SK-N-SH (cell line): ENCODE measurements at regions not wholly inside any gene's neighbourhood (a gene's known extent, or its start where the extent isn't known, plus 50 kb on each side); places are given as distances from the start of the nearest gene placed in this dataset.
A peak's percentile ranks its signal among the peaks of the same experiment; 100 is the strongest.

Source experiments
- CTCF ChIA-PET: fragments of 300-600, 350-600 bp; formaldehyde crosslinking; extraction: SDS; loops from one replicate; lab custom pipeline; 2021; lab: Yijun Ruan, JAX
- POLR2A ChIA-PET: fragments of 350-600 bp; sonication (Branson Sonifier 250); formaldehyde crosslinking; extraction: SDS; loops from one replicate; lab custom pipeline; 2020; ENCODE audit warnings: antibody characterized with exemption, inconsistent platforms; lab: Yijun Ruan, JAX
- DNase-seq: peaks from one replicate; pipeline ENCODE4 v3.0.0; 2012
- H2AFZ ChIP-seq: fragments of 200-600 bp; sonication (generic); 2 replicates; pipeline ENCODE4 v1.8.1; 2016; ENCODE audit warnings: antibody characterized with exemption, mild to moderate bottlenecking, low read depth
- H3F3A ChIP-seq: fragments of 200-600 bp; sonication (generic); replicated peaks from 2 replicates; pipeline ENCODE3; 2016; ENCODE audit warnings: antibody characterized with exemption, mild to moderate bottlenecking; ENCODE audit not compliant: insufficient read depth
- H3K27ac ChIP-seq, 2 experiments: fragments of 200-500 bp in 1 of 2; fragments of 200-600 bp in 1 of 2; sonication (Bioruptor generic) in 1 of 2; sonication (generic), shearing (Covaris generic) in 1 of 2; 2 replicates each; pipeline versions ENCODE4 v1.5.1 to v1.6.1; 2014 to 2016; ENCODE audit warnings: low read depth in 2 of 2, inconsistent platforms in 1 of 2, low read length in 1 of 2, mild to moderate bottlenecking in 1 of 2, mixed read lengths in 1 of 2
- H3K27me3 ChIP-seq: fragments of 200-600 bp; sonication (generic), shearing (Covaris generic); 2 replicates; pipeline ENCODE4 v1.6.1; 2016; ENCODE audit warnings: mixed run types; ENCODE audit not compliant: insufficient read depth
- H3K36me3 ChIP-seq, 2 experiments: fragments of 200-500 bp in 1 of 2; fragments of 200-600 bp in 1 of 2; sonication (Bioruptor generic) in 1 of 2; sonication (generic) in 1 of 2; replicated peaks in 1 of 2; 2 replicates each; pipeline versions ENCODE3 to v1.5.1; 2014 to 2016; ENCODE audit warnings: low read length in 1 of 2, mild to moderate bottlenecking in 1 of 2; ENCODE audit not compliant: insufficient read depth in 2 of 2, control insufficient read depth in 1 of 2
- H3K4me1 ChIP-seq, 2 experiments: fragments of 200-500 bp in 1 of 2; fragments of 200-600 bp in 1 of 2; sonication (Bioruptor generic) in 1 of 2; sonication (generic), shearing (Covaris generic) in 1 of 2; 2 replicates each; pipeline versions ENCODE4 v1.5.1 to v1.6.1; 2014 to 2016; ENCODE audit warnings: low read depth in 1 of 2, low read length in 1 of 2, mixed run types in 1 of 2; ENCODE audit not compliant: insufficient read depth in 2 of 2, control insufficient read depth in 1 of 2
- H3K4me2 ChIP-seq: fragments of 200-600 bp; sonication (generic), shearing (Covaris generic); 2 replicates; pipeline ENCODE4 v1.6.1; 2017; ENCODE audit warnings: mixed run types
- H3K4me3 ChIP-seq, 2 experiments: fragments of 200-500 bp in 1 of 2; fragments of 200-600 bp in 1 of 2; sonication (Bioruptor generic) in 1 of 2; sonication (generic), shearing (Covaris generic) in 1 of 2; 2 replicates each; pipeline versions ENCODE4 v1.5.1 to v1.8.1; 2014 to 2016; ENCODE audit warnings: low read depth in 2 of 2, inconsistent platforms in 1 of 2, low read length in 1 of 2, mild to moderate bottlenecking in 1 of 2, mixed read lengths in 1 of 2, moderate library complexity in 1 of 2
- H3K79me2 ChIP-seq: fragments of 200-600 bp; sonication (generic); 2 replicates; pipeline ENCODE4 v1.8.1; 2017; ENCODE audit warnings: mild to moderate bottlenecking; ENCODE audit not compliant: insufficient read depth
- H3K9ac ChIP-seq: fragments of 200-600 bp; sonication (generic); 2 replicates; pipeline ENCODE4 v1.6.1; 2017; ENCODE audit warnings: mixed run types
- H3K9me2 ChIP-seq: fragments of 200-600 bp; sonication (generic); 2 replicates; pipeline ENCODE4 v1.6.1; 2017; ENCODE audit warnings: mixed run types
- H3K9me3 ChIP-seq: fragments of 200-600 bp; sonication (generic); 2 replicates; pipeline ENCODE4 v1.6.1; 2017; ENCODE audit warnings: mixed run types, mild to moderate bottlenecking, moderate library complexity
- H4K20me1 ChIP-seq: fragments of 200-600 bp; sonication (generic); 2 replicates; pipeline ENCODE4 v1.6.1; 2017; ENCODE audit warnings: mild to moderate bottlenecking, mixed run types; ENCODE audit not compliant: insufficient read depth
- CHD2 ChIP-seq: fragments of 150-350 bp; IDR thresholded peaks from 2 replicates; pipeline ENCODE4 v1.6.1; 2018; ENCODE audit warnings: low read length; ENCODE audit not compliant: partially characterized antibody
- ELF1 ChIP-seq: IDR thresholded peaks from 2 replicates; pipeline ENCODE4 v1.4.0; 2012
- EP300 ChIP-seq, 2 experiments: IDR thresholded peaks; 2 replicates each; pipeline versions ENCODE4 v1.4.0 to v1.6.1; 2012; ENCODE audit warnings: borderline replicate concordance in 1 of 2, low read depth in 1 of 2, low read length in 1 of 2
- EZH2phosphoT487 ChIP-seq: fragments of 200-600 bp; sonication (generic); IDR thresholded peaks from 2 replicates; pipeline ENCODE4 v1.6.1; 2017; ENCODE audit warnings: low read depth, mixed run types, mild to moderate bottlenecking, antibody characterized with exemption, moderate library complexity, borderline replicate concordance
- FOXJ3 ChIP-seq: sonication (generic); formaldehyde crosslinking; IDR thresholded peaks from 2 replicates; pipeline ENCODE4 v1.5.1; 2020; ENCODE audit warnings: mild to moderate bottlenecking, missing genetic modification reagents
- GABPA ChIP-seq: IDR thresholded peaks from 2 replicates; pipeline ENCODE4 v1.4.0; 2012; ENCODE audit warnings: low read depth, mild to moderate bottlenecking
- GATA2 ChIP-seq: sonication (generic); formaldehyde crosslinking; IDR thresholded peaks from 2 replicates; pipeline ENCODE4 v1.5.0; 2020; ENCODE audit warnings: mild to moderate bottlenecking, missing genetic modification reagents
- JUND ChIP-seq: IDR thresholded peaks from 2 replicates; pipeline ENCODE4 v1.4.0; 2012
- MEF2A ChIP-seq: IDR thresholded peaks from 2 replicates; pipeline ENCODE4 v1.4.0; 2012; ENCODE audit warnings: low read depth, borderline replicate concordance
- NFIC ChIP-seq: IDR thresholded peaks from 2 replicates; pipeline ENCODE4 v1.4.0; 2012; ENCODE audit warnings: borderline replicate concordance
- PBX3 ChIP-seq: IDR thresholded peaks from 2 replicates; pipeline ENCODE4; 2012
- POLR2AphosphoS5 ChIP-seq: IDR thresholded peaks from 2 replicates; pipeline ENCODE4 v1.6.1; 2012; ENCODE audit warnings: low read depth, low read length
- RAD21 ChIP-seq: IDR thresholded peaks from 2 replicates; pipeline ENCODE4 v1.6.1; 2012; ENCODE audit warnings: mild to moderate bottlenecking, low read length
- RCOR1 ChIP-seq: fragments of 150-350 bp; IDR thresholded peaks from 2 replicates; pipeline ENCODE4 v1.6.1; 2017; ENCODE audit warnings: antibody characterized with exemption, low read length
- REST ChIP-seq: IDR thresholded peaks from 2 replicates; pipeline ENCODE4 v1.6.1; 2012; ENCODE audit warnings: mild to moderate bottlenecking, low read depth, low read length, moderate library complexity
- RFX5 ChIP-seq: IDR thresholded peaks from 2 replicates; pipeline ENCODE4 v1.6.1; 2012; ENCODE audit warnings: mild to moderate bottlenecking, improper control_type of control experiment, low read length
- RXRA ChIP-seq: IDR thresholded peaks from 2 replicates; pipeline ENCODE4 v1.4.0; 2012; ENCODE audit warnings: low read depth, mild to moderate bottlenecking, borderline replicate concordance
- SIN3A ChIP-seq: IDR thresholded peaks from 2 replicates; pipeline ENCODE4 v1.6.1; 2012; ENCODE audit warnings: low read depth, mild to moderate bottlenecking, low read length, moderate library complexity, borderline replicate concordance
- SMC3 ChIP-seq: IDR thresholded peaks from 2 replicates; pipeline ENCODE4 v1.6.1; 2012; ENCODE audit warnings: low read depth, low read length, improper control_type of control experiment
- TAF1 ChIP-seq: IDR thresholded peaks from 2 replicates; pipeline ENCODE4 v1.6.1; 2012; ENCODE audit warnings: low read depth, mild to moderate bottlenecking, low read length, moderate library complexity, borderline replicate concordance
- WGBS: methylation state at CpG from one replicate; pipeline ENCODE4 v1.1.6; 2017; ENCODE audit warnings: low lambda C conversion rate; 5-methylcytosine and 5-hydroxymethylcytosine counted together
- TF ChIP-seq, protein P1 (sequence below): IDR thresholded peaks from 2 replicates; pipeline ENCODE4 v1.4.0; 2012; ENCODE audit warnings: low read depth, borderline replicate concordance
- TF ChIP-seq, protein P2 (sequence below): fragments of 150-350 bp; IDR thresholded peaks from 2 replicates; pipeline ENCODE4 v1.6.1; 2016; ENCODE audit warnings: mild to moderate bottlenecking, low read depth, low read length

GRCh38 chr3:23738944-23739343 is 66.8 kb upstream of the UBE2E1 start:
- TF ChIP-seq EP300 (IDR thresholded peaks at IDR 0.05; ENCODE audit: borderline replicate concordance in 1 of 2, low read depth in 1 of 2, low read length in 1 of 2), result no peak
- H3K4me3 ChIP-seq, result no peak overlapping the region
- ChIA-PET POLR2A (no interaction called here), CTCF (no interaction called here)
- H3K4me2 ChIP-seq, result peak overlapping the region; percentile 43; the same call in 1 of the 2 replicates
- no peaks in the 10 kb centered on the region for H3K9me2 ChIP-seq
- no peaks in the 10 kb centered on the region for H3K36me3 ChIP-seq
- no peak overlapping the region for H3K9ac ChIP-seq
- no peaks in the 10 kb centered on the region for H4K20me1 ChIP-seq
- peaks cover 18% of the 10 kb centered on the region for H3F3A ChIP-seq
- no peaks in the 10 kb centered on the region for H3K27me3 ChIP-seq
- DNase-seq, result no peak
- H3K9me3 ChIP-seq, result no peaks in the 10 kb centered on the region
- no peak overlapping the region for H2AFZ ChIP-seq
- H3K4me1 ChIP-seq, result peaks cover 12 to 17% of the 10 kb centered on the region in 2 experiments
- H3K79me2 ChIP-seq, result no peaks in the 10 kb centered on the region
- 78% methylated on average over 3 of the region's 3 CpGs for WGBS
- no peak overlapping the region; a peak in 1 of 4 replicates for H3K27ac ChIP-seq

DNA sequence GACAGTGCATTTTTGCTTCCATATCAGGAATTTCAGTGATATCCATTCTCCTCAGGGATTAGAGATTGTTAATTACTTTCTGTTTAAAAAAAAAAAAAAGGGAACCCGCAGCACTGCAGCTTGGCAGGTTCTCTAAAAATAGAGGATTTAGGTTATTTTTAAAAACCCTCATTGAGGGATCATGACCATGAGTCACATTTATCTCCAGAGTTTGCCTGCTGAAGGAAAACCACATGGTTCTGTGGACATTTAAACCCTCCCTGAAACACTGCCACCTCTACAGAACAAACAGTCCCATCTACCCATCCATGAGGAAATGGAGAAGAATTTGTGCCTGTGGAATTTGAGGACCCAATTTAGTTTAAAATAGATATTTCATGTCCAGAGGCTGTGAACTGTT is 66.2 kb upstream of the UBE2E1 start:
- no peaks in the 10 kb centered on the region for H3K9me3 ChIP-seq
- 14% methylated on average over 1 of the region's 1 CpG for WGBS
- H2AFZ ChIP-seq, result no peak overlapping the region
- H3K79me2 ChIP-seq, result no peaks in the 10 kb centered on the region
- no peak for DNase-seq
- H4K20me1 ChIP-seq, result no peaks in the 10 kb centered on the region
- ChIA-PET POLR2A (no interaction called here), CTCF (no interaction called here)
- no peak overlapping the region for H3K9ac ChIP-seq
- H3K27me3 ChIP-seq, result no peaks in the 10 kb centered on the region
- H3K27ac ChIP-seq, result peak overlapping the region in 1 of 2 experiments; percentile 56; a peak in 2 of 4 replicates
- no peaks in the 10 kb centered on the region for H3K36me3 ChIP-seq
- H3F3A ChIP-seq, result peaks cover 18% of the 10 kb centered on the region
- H3K4me1 ChIP-seq, result peaks cover 14 to 17% of the 10 kb centered on the region in 2 experiments
- H3K9me2 ChIP-seq, result no peaks in the 10 kb centered on the region
- H3K4me3 ChIP-seq, result no peak overlapping the region; a peak in 1 of 4 replicates
- H3K4me2 ChIP-seq, result peak overlapping the region; percentile 43; the same call in 1 of the 2 replicates
- TF ChIP-seq TAF1 (no peak), MEF2A (peak; percentile 92), CHD2 (no peak), RXRA (no peak), GABPA (no peak), RAD21 (no peak), REST (no peak), POLR2AphosphoS5 (no peak), SMC3 (no peak), GATA2 (CRISPR knock-in tag) (no peak), JUND (peak; percentile 48; the same call in 1 of the 2 replicates), PBX3 (no peak), NFIC (no peak), ELF1 (no peak), EZH2phosphoT487 (no peak), RCOR1 (no peak), RFX5 (no peak), SIN3A (no peak), FOXJ3 (CRISPR knock-in tag) (no peak), EP300 (IDR thresholded peaks at IDR 0.05; ENCODE audit: borderline replicate concordance in 1 of 2, low read depth in 1 of 2, low read length in 1 of 2) (no peak)
- TF ChIP-seq, protein P1, sequence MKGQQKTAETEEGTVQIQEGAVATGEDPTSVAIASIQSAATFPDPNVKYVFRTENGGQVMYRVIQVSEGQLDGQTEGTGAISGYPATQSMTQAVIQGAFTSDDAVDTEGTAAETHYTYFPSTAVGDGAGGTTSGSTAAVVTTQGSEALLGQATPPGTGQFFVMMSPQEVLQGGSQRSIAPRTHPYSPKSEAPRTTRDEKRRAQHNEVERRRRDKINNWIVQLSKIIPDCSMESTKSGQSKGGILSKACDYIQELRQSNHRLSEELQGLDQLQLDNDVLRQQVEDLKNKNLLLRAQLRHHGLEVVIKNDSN, result no peak
- TF ChIP-seq, protein P2, sequence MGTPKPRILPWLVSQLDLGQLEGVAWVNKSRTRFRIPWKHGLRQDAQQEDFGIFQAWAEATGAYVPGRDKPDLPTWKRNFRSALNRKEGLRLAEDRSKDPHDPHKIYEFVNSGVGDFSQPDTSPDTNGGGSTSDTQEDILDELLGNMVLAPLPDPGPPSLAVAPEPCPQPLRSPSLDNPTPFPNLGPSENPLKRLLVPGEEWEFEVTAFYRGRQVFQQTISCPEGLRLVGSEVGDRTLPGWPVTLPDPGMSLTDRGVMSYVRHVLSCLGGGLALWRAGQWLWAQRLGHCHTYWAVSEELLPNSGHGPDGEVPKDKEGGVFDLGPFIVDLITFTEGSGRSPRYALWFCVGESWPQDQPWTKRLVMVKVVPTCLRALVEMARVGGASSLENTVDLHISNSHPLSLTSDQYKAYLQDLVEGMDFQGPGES, result no peak
